Activated naive CD8-positive, alpha-beta T cell treated with anti-CD3 and anti-CD28 coated beads, Interleukin-2, amount 50 U/mL, for 16 hours (primary cell): ENCODE measurements at regions not wholly inside any gene's neighbourhood (a gene's known extent, or its start where the extent isn't known, plus 50 kb on each side); places are given as distances from the start of the nearest gene placed in this dataset.

Experiments used
- DNase-seq: peaks from one replicate; pipeline ENCODE4 v3.0.0-alpha.2; 2020; ENCODE audit warnings: low read depth, low spot score

- DNase-seq, result no peak
Measured at GRCh38 chr6:90435207-90435899, 138.7 kb upstream of the BACH2 start.

DNA sequence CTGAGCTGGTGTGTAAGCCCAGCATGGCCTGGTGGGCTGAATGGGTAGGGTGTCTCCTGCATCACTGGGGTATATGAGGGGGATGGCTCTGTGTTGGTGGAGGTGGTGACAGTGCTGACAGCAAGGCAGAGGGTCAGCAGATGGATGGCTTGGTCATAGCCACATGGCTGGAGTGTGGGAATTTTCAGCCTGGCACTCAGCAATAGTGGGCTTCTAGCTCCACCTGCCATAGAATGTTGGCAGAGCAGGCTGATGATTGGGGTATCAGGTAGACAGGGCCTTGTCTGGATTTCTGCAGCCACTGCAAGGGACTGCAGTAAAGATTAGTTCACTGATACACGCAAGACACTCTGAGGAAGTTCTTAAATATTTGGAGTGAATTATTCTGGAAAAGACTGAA, 137.5 kb upstream of the BACH2 start:
- no peak for DNase-seq

DNA sequence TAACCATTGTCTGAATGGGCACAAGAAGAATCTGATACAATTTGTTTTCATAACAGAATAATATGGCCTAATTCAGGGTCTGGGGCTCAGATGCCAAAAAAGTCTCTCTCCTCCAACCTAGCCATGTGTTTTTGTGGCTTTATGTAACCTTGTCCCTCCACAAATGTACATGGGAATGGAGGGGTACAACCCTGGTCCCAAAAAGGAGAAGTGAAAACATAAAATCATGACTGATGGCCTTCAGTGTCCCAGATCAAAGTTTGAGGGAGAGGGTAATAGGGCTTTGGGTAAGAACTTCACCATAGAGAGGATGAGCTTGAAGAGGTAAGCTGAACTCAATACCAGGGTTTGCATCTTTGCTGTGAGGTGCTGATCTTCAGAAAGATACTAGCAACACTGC, 136.3 kb upstream of the BACH2 start:
- DNase-seq, result no peak

DNA sequence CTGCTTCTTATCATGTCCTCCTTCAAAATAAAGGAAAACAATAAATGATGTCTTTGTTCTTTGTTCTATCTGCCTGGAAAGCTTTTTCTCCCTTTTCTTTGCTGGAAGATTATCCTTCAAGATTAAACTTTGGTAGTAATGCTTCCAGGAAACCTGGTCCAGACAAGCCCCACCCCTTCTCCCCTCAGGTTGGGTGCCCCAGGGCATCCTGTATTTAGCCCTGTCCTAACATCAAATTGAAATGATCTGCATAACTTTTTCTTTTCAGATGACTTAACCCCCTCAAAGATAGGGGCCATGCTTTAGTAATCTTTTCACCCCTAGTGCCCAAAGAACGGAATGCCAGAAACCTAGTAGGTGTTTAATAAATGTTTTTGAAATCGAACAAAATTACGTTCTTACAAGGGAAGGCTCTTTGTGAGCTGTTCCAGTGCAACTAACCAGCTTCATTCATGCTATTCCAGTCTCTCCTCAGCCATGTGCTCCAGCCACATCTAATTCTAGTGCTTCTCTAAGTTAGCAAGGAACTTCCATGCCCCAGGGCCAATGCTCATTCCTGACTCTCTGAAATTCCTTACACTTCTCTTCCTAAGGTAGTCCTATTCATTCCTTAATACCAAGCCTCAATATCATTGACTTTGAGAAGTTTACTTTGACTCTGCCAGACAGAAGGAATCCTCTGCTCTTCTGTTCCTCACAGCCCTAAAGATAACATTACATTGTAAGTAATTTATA, 135.6 kb upstream of the BACH2 start:
- DNase-seq, result no peak

GRCh38 chr6:90431576-90431975, 134.9 kb upstream of the BACH2 start:
- DNase-seq, result no peak

GRCh38 chr6:90429713-90430112, 133.1 kb upstream of the BACH2 start:
- no peak for DNase-seq

DNA sequence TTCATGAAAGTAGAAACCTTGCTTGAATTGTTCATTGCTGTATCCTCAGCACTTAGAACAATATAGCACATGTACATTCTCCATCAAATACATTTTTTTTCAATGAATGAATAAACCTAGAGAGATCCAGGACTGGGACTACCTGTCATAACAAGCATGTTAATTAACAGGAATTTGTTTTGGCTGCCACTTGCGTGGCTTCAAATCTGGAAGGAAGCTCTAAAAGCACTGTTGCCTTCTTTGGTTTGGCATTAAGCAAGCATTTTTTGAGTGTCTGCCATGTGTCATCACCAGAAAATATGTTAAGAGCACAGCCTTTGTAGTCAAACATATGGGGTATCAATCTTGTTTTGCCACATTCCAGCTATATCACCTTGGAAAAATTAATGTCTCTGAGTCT, 131.9 kb upstream of the BACH2 start:
- no peak for DNase-seq

DNA sequence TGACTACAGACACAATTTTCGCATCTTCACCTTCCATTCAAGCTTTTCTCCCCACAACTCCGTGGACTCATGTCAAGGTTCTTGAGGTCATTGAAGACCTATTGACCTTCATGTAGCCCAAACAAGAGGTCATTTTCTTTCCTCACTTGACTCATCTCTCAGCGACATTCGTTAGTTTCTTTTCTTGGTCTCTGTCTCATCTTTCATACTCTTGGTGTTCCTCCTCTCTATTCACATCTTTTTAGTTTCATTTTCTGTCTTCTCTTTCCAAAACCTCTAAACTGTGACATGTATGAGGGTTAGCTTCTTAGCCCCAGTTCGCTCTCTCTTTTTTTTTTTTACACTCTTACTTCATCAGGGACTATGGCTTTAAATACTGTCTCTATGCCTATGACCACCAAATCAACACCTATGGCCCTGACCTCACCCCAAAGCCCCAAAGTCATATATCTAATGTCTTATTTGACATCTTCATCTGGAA, 128.6 kb upstream of the BACH2 start:
- DNase-seq, result no peak

DNA sequence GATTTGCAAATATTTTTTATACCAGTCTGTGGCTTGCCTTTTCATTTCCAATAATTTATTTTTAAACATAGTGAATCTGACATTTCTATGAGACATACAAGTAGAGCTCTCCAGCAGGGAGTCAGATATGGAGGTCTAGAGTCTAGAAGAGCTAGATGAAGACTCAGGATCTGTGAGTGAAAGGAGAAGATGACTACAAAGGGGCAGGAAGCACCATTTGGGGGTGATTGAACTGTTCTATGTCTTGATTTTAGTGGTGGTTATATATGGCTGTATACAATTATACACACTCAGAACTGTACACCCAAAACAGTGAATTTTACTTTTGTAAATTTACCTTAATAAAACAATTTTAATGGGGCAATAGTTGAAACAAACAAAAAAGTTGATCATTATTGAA, 127.9 kb upstream of the BACH2 start:
- no peak for DNase-seq

GRCh38 chr6:90421666-90422065, 125.0 kb upstream of the BACH2 start:
- no peak for DNase-seq

DNA sequence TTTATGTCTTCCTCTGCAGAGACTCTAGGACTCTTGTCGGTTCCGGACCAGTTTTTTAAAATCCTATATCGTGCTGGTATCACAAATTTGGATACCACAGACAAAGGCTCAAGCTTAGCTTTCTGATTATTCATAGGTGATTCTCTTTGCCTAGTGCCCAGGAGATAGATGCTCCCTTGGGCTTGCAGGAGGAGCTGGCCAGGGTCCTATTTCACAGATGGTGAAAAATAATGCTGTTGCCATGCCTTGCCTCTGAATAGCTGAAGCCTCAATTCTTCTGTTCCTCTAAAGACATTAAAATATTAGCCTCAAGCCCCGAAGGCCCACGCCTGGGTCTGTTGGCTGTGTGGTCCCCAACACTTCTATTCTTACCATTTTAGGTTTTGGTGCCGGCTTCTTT, 123.9 kb upstream of the BACH2 start:
- DNase-seq, result no peak

- DNase-seq, result no peak
Measured at GRCh38 chr6:90417385-90417784, 120.7 kb upstream of the BACH2 start.

- no peak for DNase-seq
Measured at GRCh38 chr6:90416322-90416721, 119.7 kb upstream of the BACH2 start.

- DNase-seq, result no peak
Measured at GRCh38 chr6:90415178-90415577, 118.5 kb upstream of the BACH2 start.

DNA sequence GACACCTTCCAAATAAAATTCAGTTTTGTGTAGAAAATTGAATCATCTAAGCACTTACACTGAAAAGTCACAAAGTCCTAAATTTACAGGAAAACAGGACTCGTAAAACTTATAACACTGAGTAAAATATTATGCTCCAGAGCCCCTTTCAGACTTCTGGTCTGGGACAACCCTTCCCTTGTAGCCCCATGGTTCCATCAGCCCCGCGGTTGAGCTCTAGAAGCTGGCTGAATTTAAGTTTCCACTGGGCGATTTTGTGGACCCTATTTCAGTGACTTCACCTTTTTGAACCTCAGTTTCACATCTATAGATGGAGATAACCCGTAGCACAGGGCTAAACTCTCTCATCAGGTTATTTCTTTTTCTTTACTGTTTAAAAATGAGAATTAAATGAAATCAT, 117.7 kb upstream of the BACH2 start:
- no peak for DNase-seq

DNA sequence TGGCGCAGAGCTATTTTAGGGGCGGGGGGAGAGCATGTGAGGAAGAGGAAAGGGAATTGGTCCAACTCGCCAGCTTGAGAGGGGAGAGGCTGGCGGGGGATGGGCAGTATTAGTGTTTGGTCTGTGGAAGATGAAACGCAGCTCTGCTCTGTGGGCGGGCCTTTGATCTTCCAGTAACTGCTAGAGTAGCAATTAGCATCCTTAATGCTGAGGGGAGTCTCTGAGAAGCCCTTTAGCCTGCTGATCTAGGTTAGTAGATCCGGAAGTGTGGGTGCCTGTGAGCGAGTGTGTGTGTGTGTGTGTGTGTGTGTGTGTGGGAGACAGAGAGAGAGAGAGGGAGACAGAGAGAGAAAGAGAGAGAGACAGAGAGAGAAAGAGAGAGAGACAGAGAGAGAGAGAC, 117.2 kb upstream of the BACH2 start:
- peak; percentile 42 for DNase-seq

GRCh38 chr6:90413396-90413795, 116.8 kb upstream of the BACH2 start:
- DNase-seq, result no peak

GRCh38 chr6:90412538-90413369, 116.1 kb upstream of the BACH2 start:
- DNase-seq, result no peak

- no peak for DNase-seq
Measured at GRCh38 chr6:90411292-90411781, 114.7 kb upstream of the BACH2 start.

- no peak for DNase-seq
Measured at GRCh38 chr6:90409700-90410099, 113.1 kb upstream of the BACH2 start.

DNA sequence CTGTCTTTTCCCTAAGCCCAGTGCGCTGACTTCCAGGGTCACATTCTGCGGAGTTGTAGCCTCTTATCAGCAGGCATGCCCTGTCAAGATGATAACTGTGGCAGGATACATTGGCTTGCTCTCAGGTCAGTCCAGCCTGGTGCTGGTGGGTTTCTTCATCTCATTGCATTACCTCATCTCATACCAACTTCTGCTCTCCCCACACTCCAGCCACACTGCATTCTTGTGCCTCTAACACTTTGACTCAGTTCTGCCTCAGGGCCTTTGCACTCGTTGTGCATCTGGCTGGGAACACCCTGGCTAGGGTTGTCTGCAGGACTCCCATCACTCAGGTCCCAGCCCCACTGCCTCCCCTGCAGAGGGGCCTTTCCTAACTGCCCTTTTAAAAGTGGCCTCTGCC, 110.3 kb upstream of the BACH2 start:
- no peak for DNase-seq

GRCh38 chr6:90406142-90406794, 109.6 kb upstream of the BACH2 start:
- no peak for DNase-seq
